UCSD-AML1 (cell line): ENCODE measurements at regions not wholly inside any gene's neighbourhood (a gene's known extent, or its start where the extent isn't known, plus 50 kb on each side); places are given as distances from the start of the nearest gene placed in this dataset.
"Not testable (repeated sequence)": the region's sequence is repeated elsewhere in the genome, so short reads cannot be mapped to it uniquely, and the experiment has no call there.

Experiments used
- DNase-seq: peaks from one replicate; lab custom pipeline; 2025; ENCODE audit not compliant: unreplicated experiment; lab: John Stamatoyannopoulos, UW

GRCh38 chr20:7155794-7156193 is 388.3 kb downstream of the BMP2 start:
- DNase-seq = no peak

- DNase-seq = no peak
Observed at GRCh38 chr20:7159903-7160302, 392.4 kb downstream of the BMP2 start.

DNA sequence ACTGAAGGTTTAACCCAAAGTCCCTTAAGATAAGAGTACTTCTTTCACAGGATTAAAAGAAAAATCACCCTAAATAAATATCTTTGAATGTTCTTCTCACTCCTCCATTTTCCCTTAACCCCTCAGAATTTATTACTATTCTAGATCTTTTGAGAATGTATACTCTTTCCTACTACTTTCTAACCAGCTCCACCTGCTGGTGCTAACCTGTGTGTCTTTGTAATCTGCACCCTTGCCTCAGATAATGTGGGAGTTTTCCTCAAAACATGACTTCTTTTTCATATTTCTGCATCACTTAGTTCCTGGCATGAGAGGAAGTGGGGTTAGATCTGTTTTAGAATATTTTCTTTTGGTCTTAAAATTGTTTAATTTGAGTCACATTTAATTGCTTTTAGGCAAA is 394.2 kb downstream of the BMP2 start:
- no peak for DNase-seq

- DNase-seq = no peak
Observed at GRCh38 chr20:7171911-7172310, 404.4 kb downstream of the BMP2 start.

DNA sequence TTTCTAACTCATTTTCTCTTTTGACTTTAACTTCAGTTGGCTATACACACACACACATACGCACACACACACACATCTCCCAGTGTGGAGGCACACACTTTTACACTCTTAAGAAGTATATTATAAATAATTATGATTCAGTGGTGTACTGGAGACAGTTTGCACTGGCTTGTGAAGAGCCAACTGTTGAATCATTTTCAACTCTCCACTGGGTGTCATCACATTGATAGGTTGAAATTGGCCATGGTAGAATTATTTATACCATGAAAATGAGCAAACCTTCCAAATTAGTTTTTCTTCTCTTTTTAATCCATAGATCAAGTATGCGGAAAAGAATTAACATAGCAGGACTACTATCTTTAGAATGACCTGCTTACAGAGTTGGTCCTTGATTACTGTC is 407.1 kb downstream of the BMP2 start:
- DNase-seq = no peak

DNA sequence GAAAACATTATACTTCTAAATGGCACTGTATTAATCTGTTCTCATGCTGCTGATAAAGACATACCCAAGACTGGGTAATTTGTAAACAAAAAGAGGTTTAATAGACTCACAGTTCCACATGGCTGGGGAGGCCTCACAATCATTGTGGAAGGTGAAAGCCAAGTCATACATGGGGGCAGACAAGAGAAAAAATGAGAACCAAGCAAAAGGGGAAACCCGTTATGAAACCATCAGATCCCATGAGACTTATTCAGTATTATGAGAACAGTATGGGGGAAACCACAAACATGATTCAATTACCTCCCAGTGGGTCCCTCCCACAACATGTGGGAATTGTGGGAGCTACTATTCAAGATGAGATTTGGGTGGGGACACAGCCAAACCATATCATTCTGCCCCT is 408.3 kb downstream of the BMP2 start:
- not testable (repeated sequence) for DNase-seq

- DNase-seq = no peak
Observed at GRCh38 chr20:7178004-7178403, 410.5 kb downstream of the BMP2 start.

DNA sequence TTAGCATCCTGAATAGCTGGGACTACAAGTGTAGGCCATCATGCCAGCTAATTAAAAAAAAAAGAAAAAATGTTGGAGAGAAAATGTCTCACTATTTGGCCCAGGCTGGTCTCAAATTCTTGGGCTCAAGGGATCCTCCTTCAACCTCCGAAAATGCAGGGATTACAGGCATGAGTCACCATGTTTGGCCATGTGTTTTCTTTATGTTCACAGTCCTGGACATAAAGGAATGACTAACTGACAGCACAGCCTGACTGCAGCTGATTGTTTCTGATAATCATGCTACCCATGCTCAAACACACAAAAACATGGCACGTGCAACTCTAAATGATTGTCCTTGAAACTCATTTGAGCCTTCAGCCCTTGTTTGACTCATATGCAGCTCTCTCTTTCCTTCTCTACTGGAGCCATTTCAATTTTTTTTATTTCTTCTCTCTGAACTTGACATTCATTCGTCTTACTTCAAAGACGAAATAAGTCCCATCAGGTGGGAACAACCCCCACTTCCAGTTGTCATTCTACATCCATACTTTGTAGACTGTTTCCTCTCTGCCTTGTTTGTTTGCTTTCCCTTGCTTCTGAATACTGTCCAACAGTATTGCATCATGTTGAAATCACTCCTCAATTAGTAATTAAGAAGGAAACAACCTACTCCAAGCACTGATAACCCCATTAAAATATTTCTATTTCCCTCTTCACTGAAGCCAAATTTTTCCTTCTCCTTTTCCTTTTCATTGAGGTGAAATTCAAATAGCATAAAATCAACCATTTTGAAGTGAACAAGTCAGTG is 413.0 kb downstream of the BMP2 start:
- DNase-seq = no peak

DNA sequence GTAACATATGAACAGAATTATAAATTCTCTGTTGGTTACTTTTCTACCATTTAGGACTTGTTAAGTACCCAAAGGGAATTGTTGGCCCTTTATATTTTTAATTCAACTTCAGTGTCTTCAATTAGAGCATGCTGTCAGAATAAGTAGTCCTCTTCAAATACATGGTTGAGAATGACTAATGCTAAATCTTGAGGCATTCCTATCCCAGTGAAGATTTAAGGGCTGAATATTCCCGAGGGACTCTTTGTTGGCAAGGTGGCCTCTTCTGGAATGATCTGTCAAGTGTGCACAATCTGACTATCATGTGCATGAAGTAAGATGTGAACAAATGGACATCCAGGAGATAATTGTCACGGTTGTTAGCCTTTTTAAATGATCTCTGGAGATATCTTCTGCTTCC is 421.7 kb downstream of the BMP2 start:
- no peak for DNase-seq

DNA sequence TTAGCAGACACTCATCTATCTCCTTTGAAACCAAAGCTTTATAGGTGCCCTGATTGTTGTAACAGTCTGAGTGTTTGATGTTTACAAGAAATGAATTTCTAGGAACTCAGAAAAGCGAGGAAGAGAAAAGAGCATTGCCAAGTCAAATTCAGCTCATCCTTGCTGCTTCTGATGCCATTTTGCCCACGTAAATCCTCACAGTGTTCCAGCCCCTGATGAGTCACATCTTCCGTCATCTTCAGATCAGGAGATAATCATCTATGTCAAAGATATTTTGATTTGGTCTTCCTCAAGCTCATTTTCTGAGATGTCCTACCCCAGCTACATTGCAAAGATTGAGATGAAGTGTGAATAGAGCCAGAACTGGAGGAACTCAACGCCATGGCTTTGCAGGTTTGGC is 426.2 kb downstream of the BMP2 start:
- no peak for DNase-seq

- no peak for DNase-seq
Observed at GRCh38 chr20:7195704-7196103, 428.2 kb downstream of the BMP2 start.

DNA sequence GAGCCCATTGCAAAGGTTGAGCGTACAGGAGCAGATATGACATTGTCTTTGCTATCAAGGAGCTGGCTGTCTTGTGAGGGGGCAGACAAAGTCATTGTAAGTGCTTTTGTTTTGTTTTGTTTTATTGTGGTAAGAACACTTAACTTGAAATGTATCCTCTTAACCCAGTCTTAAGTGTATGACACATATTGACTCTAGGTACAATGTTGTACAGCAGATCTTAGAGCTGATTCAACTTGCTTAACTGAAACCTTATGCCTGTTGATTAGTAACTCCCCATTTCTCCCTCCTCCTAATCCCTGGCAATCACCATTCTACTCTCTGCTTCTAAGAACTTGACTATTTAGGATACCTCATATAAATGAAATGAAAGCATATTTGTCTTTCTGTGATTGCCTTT is 429.0 kb downstream of the BMP2 start:
- DNase-seq = no peak

- DNase-seq = no peak
Observed at GRCh38 chr20:7199861-7200260, 432.4 kb downstream of the BMP2 start.

GRCh38 chr20:7207186-7207798 is 439.8 kb downstream of the BMP2 start:
- DNase-seq = no peak

DNA sequence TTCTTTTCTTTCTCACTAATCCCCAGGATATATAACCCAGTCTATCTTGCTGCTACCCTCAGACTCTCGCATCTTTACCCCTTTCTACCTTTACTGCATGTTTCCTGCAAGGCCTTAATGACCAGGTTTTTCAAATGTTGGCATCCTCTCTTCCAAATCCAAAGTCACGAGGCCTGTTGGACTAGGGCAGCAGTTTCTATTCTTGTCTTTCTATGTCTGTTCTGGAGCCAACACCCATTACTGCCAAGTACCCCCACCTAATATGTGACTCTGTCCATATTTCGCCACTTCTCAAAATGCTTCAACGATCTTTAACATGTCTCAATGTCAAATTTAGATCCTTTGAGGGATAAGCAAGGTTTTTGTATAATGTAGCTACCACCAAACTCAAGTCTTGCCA is 443.4 kb downstream of the BMP2 start:
- DNase-seq = no peak

GRCh38 chr20:7214081-7214740 is 446.7 kb downstream of the BMP2 start:
- DNase-seq = no peak

- DNase-seq = no peak
Observed at GRCh38 chr20:7217606-7218005, 450.1 kb downstream of the BMP2 start.

GRCh38 chr20:7220755-7221154 is 453.3 kb downstream of the BMP2 start:
- DNase-seq = no peak

DNA sequence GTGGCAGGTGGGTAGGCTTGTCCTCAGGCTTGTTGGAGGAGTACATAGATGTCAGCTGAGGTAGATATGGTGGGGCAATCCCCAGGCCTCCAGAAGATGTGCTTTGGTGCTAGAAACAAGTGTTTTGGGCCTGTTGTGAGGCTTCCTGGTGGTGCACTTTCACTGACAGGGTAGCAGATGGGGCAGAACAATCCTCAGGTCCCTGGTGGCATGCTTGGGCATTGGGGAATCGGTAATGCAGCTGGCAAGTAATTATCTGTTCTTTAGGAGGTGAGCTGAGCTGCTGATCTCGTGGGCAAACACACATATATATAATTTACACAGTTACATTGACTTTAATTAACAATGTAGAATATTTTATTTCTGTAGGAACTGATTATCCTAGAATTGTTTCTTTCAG is 458.7 kb downstream of the BMP2 start:
- no peak for DNase-seq

GRCh38 chr20:7231303-7231702 is 463.8 kb downstream of the BMP2 start:
- DNase-seq = no peak

DNA sequence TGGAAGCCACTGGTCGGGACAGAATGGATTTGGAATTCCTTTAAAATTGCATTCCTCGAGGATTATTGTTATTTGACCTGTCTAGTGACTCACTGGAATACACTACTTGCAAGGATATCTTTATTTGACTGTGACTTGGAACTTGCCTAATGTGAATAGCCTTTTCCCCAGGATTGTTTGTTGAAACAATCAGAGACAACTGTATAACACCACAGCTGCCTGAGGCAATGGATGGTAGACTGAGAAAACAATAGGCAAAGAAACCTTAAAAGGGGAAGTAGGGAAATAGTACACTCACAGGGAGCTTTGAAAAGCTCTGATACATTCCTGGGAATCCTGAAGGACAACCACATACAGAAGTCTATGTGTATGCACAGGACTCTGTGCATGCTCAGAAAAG is 465.3 kb downstream of the BMP2 start:
- DNase-seq = no peak

DNA sequence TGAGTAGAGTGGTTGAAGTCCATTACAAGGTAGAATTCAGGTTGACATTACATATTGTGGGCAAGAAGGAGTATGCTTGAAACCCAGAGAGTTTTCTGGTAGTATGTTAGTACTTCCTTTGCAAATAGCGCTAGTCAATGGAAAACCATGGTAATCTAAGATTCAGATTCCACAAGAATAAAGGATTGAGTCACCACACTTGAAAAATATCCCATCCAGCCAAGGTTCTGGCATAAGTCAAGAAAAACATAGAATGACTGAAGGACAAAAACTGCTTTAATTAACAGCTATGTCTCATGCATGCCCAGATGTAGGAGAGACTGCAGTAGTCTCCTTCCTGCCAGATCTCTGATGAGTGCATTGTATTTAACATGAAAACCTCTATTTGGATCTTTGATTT is 469.8 kb downstream of the BMP2 start:
- no peak for DNase-seq
